ENCODE measurements at regions not wholly inside any gene's neighbourhood (a gene's known extent, or its start where the extent isn't known, plus 50 kb on each side); places are given as distances from the start of the nearest gene placed in this dataset.

- Histone ChIP-seq H3K9me3 (no peaks in the 10 kb centered on the region), H3K4me1 (peaks cover 0 to 12% (median 0%) of the 10 kb centered on the region in 4 donors), H3K36me3 (no peaks in the 10 kb centered on the region), H3K27ac (no peak overlapping the region), H3K27me3 (no peaks in the 10 kb centered on the region), H3K4me3 (no peak overlapping the region)
- TF ChIP-seq EP300 (IDR thresholded peaks at IDR 0.05) (no peak), POLR2A (IDR thresholded peaks at IDR 0.05) (no peak)
- no peak for DNase-seq (ENCODE audit: low spot score in 2 of 2)
Measured at GRCh38 chr7:114108510-114108909, 189.7 kb upstream of the PPP1R3A start.

- no peaks in the 10 kb centered on the region for H3K36me3 ChIP-seq
- H3K27ac ChIP-seq, result no peak overlapping the region
- WGBS, 2 donors, result 30 to 39% methylated on average over 2 of the region's 2 CpGs
- TF ChIP-seq EP300 (IDR thresholded peaks at IDR 0.05) (no peak), POLR2A (IDR thresholded peaks at IDR 0.05) (no peak), CTCF (IDR thresholded peaks at IDR 0.05) (no peak)
- no peak overlapping the region for H3K4me3 ChIP-seq
- H3K27me3 ChIP-seq, result no peaks in the 10 kb centered on the region
- no peak for DNase-seq (ENCODE audit: low spot score in 2 of 2)
- no peaks in the 10 kb centered on the region for H3K9me3 ChIP-seq
- H3K4me1 ChIP-seq, result peaks cover 0 to 12% (median 0%) of the 10 kb centered on the region in 4 donors
Measured at GRCh38 chr7:114107522-114107921, 188.7 kb upstream of the PPP1R3A start.

GRCh38 chr7:114104035-114104434 lies 185.2 kb upstream of the PPP1R3A start:
- Histone ChIP-seq H3K4me1 (peaks cover 0 to 3% (median 0%) of the 10 kb centered on the region in 4 donors), H3K27me3 (no peaks in the 10 kb centered on the region), H3K9me3 (no peaks in the 10 kb centered on the region), H3K36me3 (no peaks in the 10 kb centered on the region), H3K4me3 (no peak overlapping the region), H3K27ac (no peak overlapping the region)
- 81 to 85% methylated on average over 1 of the region's 1 CpG for WGBS, 2 donors
- TF ChIP-seq POLR2A (IDR thresholded peaks at IDR 0.05), result no peak
- no peak for TF ChIP-seq EP300 (IDR thresholded peaks at IDR 0.05)
- TF ChIP-seq CTCF (IDR thresholded peaks at IDR 0.05), result no peak
- DNase-seq (ENCODE audit: low spot score in 2 of 2), result no peak

- no peak for TF ChIP-seq CTCF (IDR thresholded peaks at IDR 0.05)
- WGBS, 2 donors, result 86 to 89% methylated on average over 2 of the region's 2 CpGs
Measured at GRCh38 chr7:114102996-114103395, 184.2 kb upstream of the PPP1R3A start.

GRCh38 chr7:114102131-114102530 lies 183.3 kb upstream of the PPP1R3A start:
- H3K27me3 ChIP-seq, result no peaks in the 10 kb centered on the region
- no peaks in the 10 kb centered on the region for H3K9me3 ChIP-seq
- no peak for TF ChIP-seq EP300 (IDR thresholded peaks at IDR 0.05)
- TF ChIP-seq CTCF (IDR thresholded peaks at IDR 0.05), result no peak
- TF ChIP-seq POLR2A (IDR thresholded peaks at IDR 0.05), result no peak
- no peak overlapping the region for H3K27ac ChIP-seq
- no peaks in the 10 kb centered on the region for H3K4me1 ChIP-seq
- no peak overlapping the region for H3K4me3 ChIP-seq
- 94 to 100% methylated on average over 1 of the region's 1 CpG for WGBS, 2 donors
- DNase-seq (ENCODE audit: low spot score in 2 of 2), result no peak
- H3K36me3 ChIP-seq, result no peaks in the 10 kb centered on the region

More at GRCh38 chr7:114102996-114103395, 184.2 kb upstream of the PPP1R3A start:
- H3K9me3 ChIP-seq, result no peaks in the 10 kb centered on the region
- H3K36me3 ChIP-seq, result no peaks in the 10 kb centered on the region
- H3K27ac ChIP-seq, result no peak overlapping the region
- H3K27me3 ChIP-seq, result no peaks in the 10 kb centered on the region
- peaks cover 0 to 3% (median 0%) of the 10 kb centered on the region in 4 donors for H3K4me1 ChIP-seq
- no peak overlapping the region for H3K4me3 ChIP-seq
- DNase-seq (ENCODE audit: low spot score in 2 of 2), result no peak

GRCh38 chr7:114100810-114101209 lies 182.0 kb upstream of the PPP1R3A start:
- no peaks in the 10 kb centered on the region for H3K4me1 ChIP-seq

More at GRCh38 chr7:114100810-114101209, 182.0 kb upstream of the PPP1R3A start:
- no peak for TF ChIP-seq CTCF (IDR thresholded peaks at IDR 0.05)
- TF ChIP-seq EP300 (IDR thresholded peaks at IDR 0.05), result no peak
- no peak for TF ChIP-seq POLR2A (IDR thresholded peaks at IDR 0.05)
- Histone ChIP-seq H3K36me3 (no peaks in the 10 kb centered on the region), H3K4me3 (no peak overlapping the region), H3K9me3 (no peaks in the 10 kb centered on the region), H3K27me3 (no peaks in the 10 kb centered on the region), H3K27ac (no peak overlapping the region)
- DNase-seq (ENCODE audit: low spot score in 2 of 2), result no peak
